HAP-1 (cell line): ENCODE measurements at regions not wholly inside any gene's neighbourhood (a gene's known extent, or its start where the extent isn't known, plus 50 kb on each side); places are given as distances from the start of the nearest gene placed in this dataset.
"Not testable (repeated sequence)": the region's sequence is repeated elsewhere in the genome, so short reads cannot be mapped to it uniquely, and the experiment has no call there.

Experiments
- DNase-seq, 2 experiments: peaks; one replicate each; pipeline ENCODE4 v3.0.0-alpha.2; 2016 to 2020; ENCODE audit warnings: low spot score in 2 of 2
- H3K27me3 ChIP-seq: fragments of 250-450 bp; sonication (Bioruptor Pico); 2 replicates; pipeline ENCODE4 v1.5.1; 2020; ENCODE audit warnings: low read depth, mild to moderate bottlenecking, moderate library complexity
- H3K36me3 ChIP-seq: fragments of 250-450 bp; sonication (Bioruptor Pico); replicated peaks from 2 replicates; pipeline ENCODE4 v1.5.1; 2020; ENCODE audit warnings: mild to moderate bottlenecking
- H3K4me1 ChIP-seq: fragments of 250-450 bp; sonication (Bioruptor Pico); 2 replicates; pipeline ENCODE4 v1.5.1; 2020; ENCODE audit warnings: mild to moderate bottlenecking
- H3K4me3 ChIP-seq: fragments of 250-450 bp; sonication (Bioruptor Pico); 2 replicates; pipeline ENCODE4 v1.5.1; 2020; ENCODE audit warnings: mild to moderate bottlenecking, moderate library complexity
- H3K9me3 ChIP-seq: fragments of 250-450 bp; sonication (Bioruptor Pico); 2 replicates; pipeline ENCODE4 v1.5.1; 2020; ENCODE audit warnings: mild to moderate bottlenecking, moderate library complexity
- in situ Hi-C: fragments of 300-500 bp; cut with MboI; formaldehyde crosslinking; loops from 3 replicates; pipeline ENCODE4 v1.14.3; 2020; ENCODE audit warnings: low sequenced_read_pairs, inconsistent platforms, mixed read lengths

DNA sequence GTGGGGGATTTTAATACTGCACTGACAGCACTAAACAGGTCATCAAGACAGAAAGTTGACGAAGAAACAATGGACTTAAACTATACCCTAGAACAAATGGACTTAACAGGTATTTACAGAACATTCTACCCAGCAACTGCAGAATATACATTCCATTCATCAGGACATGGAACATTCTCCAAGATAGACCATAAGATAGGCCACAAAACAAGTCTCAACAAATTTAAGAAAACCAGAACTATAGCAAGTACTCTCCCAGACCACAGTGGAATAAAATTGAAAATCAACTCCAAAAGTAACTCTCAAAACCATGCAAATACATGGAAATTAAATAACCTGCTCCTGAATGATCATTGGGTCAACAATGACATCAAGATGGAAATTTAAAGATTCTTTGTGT, 218.3 kb downstream of the SYK start:
- H3K36me3 ChIP-seq, in situ Hi-C loops, H3K9me3 ChIP-seq, H3K4me1 ChIP-seq, H3K27me3 ChIP-seq, DNase-seq, H3K4me3 ChIP-seq: not testable (repeated sequence)

DNA sequence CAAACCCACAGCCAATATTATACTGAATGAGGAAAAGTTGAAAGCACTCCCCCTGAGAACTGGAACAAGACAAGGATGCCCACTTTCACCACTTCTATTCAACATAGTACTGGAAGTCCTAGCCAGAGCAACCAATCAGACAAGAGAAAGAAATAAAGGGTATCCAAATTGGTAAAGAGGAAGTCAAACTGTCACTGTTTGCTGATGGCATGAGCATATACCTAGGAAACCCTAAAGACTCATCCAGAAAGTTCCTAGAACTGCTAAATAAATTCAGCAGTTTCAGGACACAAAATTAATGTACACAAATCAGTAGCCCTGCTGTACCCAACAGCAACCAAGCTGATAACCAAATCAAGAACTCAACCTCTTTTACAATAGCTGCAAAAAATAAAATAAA, 220.0 kb downstream of the SYK start:
- H3K4me3 ChIP-seq, H3K9me3 ChIP-seq, in situ Hi-C loops, H3K36me3 ChIP-seq, H3K4me1 ChIP-seq, DNase-seq, H3K27me3 ChIP-seq: not testable (repeated sequence)

DNA sequence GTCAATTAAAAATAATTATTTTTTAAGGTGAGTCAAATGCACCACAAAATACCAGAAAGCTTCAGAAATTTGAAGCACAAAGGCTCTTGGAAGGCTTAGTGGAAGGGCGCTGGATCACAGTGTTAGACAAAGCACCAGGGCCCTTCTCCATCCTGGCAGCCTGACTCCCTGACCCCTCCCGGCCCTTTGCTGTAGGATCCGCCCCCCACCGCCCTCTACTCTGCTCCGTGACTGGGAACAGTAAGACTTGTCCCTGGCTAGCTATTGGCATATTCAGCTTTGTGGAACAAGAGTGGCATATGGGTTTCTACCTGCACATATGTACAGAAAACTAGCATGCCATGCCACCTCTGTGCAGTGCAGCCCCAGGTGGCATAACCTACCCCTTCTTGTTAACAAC, 222.1 kb downstream of the SYK start:
- Histone ChIP-seq H3K9me3 (no peaks in the 10 kb centered on the region), H3K4me1 (no peaks in the 10 kb centered on the region), H3K36me3 (no peaks in the 10 kb centered on the region), H3K4me3 (no peak overlapping the region), H3K27me3 (no peaks in the 10 kb centered on the region)
- DNase-seq, result no peak
- in situ Hi-C loops, result no loop called here

DNA sequence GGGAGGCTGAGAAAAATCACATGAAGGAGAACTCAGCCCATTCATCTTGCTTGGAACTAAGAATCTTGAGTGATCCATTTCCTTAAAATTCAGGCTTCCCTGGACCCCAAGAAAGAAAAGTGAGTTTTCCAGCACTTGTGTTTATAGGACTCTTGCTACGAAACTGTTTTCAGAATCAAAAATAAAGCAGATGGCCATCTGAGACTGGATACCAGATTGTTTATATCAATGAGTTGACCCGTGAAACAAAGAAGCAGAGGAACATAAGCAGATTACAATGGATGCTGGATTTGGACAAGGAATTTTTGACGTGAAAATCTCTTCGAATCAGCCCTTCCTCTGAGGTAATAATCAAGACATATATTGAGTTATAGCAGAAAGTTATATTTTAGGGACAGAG, 223.2 kb downstream of the SYK start:
- Histone ChIP-seq H3K4me3 (no peak overlapping the region), H3K27me3 (no peaks in the 10 kb centered on the region), H3K36me3 (no peaks in the 10 kb centered on the region), H3K9me3 (no peaks in the 10 kb centered on the region), H3K4me1 (no peaks in the 10 kb centered on the region)
- in situ Hi-C loops, result no loop called here
- DNase-seq, result no peak

DNA sequence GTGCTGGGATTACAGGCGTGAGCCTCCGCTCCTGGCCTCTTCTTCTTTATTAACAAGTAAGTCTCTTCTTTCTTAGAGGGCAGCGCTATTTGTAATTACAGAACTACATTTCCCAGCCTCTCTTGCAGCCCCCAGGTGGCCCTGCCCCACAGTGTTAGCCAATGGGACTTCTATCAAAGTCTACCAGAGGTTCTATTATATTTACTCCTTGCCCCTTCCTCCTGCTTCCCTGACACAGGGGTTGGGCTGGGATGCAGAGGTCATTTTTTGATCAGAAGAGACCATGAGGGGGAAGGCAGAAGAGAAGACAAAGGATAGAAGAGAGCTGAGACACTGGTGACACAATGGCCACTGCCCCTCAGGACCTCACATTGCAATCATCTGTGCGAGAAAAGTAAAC, 224.2 kb downstream of the SYK start:
- Histone ChIP-seq H3K4me3 (no peak overlapping the region), H3K9me3 (no peaks in the 10 kb centered on the region), H3K36me3 (no peaks in the 10 kb centered on the region), H3K4me1 (no peaks in the 10 kb centered on the region), H3K27me3 (no peaks in the 10 kb centered on the region)
- no peak for DNase-seq
- in situ Hi-C loops, result no loop called here

DNA sequence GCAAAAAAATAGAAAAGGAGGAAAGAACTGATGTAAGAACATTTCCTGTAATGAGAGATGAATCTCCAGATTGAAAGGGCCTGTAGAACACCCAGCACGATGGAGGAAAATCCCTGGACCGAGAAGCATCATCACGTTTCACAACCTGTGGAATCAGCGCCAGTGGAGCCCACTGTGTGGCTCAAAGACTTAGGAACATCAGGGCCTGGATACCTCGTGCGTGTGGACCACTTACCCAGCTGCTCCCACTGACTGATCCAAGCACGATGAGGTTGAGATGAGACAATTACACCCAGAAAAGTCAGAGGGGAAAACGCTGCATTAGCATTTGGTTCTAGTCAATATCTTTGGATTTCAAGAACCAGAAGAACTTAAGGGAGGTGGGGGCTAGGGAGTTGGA, 224.6 kb downstream of the SYK start:
- Histone ChIP-seq H3K4me1 (no peaks in the 10 kb centered on the region), H3K4me3 (no peak overlapping the region), H3K36me3 (no peaks in the 10 kb centered on the region), H3K27me3 (no peaks in the 10 kb centered on the region), H3K9me3 (no peaks in the 10 kb centered on the region)
- no peak for DNase-seq
- in situ Hi-C loops, result no loop called here

DNA sequence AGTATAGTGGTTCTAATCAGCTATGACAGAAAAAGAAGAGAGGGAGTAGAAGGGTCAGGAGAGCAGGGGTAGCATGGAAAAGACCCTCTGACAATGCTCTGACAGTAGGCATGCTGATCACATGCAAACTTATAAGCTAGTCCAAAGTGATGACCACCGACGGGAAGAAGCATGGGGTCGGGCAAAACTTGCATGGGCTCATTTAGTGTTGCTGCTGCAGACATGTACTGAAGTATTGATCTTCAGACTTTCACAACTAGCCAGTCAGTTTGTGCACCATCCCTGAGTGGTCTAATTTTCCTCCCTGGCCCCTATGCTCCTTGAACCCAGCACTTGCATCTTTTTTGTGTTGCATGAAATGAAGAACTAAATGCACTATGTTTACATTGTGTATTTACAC, 225.4 kb downstream of the SYK start:
- Histone ChIP-seq H3K4me3 (no peak overlapping the region), H3K36me3 (no peaks in the 10 kb centered on the region), H3K27me3 (no peaks in the 10 kb centered on the region), H3K9me3 (no peaks in the 10 kb centered on the region), H3K4me1 (no peaks in the 10 kb centered on the region)
- DNase-seq, result no peak
- in situ Hi-C loops, result no loop called here

GRCh38 chr9:91028166-91028827, 226.7 kb downstream of the SYK start:
- no peak for DNase-seq
- H3K27me3 ChIP-seq, result no peaks in the 10 kb centered on the region

DNA sequence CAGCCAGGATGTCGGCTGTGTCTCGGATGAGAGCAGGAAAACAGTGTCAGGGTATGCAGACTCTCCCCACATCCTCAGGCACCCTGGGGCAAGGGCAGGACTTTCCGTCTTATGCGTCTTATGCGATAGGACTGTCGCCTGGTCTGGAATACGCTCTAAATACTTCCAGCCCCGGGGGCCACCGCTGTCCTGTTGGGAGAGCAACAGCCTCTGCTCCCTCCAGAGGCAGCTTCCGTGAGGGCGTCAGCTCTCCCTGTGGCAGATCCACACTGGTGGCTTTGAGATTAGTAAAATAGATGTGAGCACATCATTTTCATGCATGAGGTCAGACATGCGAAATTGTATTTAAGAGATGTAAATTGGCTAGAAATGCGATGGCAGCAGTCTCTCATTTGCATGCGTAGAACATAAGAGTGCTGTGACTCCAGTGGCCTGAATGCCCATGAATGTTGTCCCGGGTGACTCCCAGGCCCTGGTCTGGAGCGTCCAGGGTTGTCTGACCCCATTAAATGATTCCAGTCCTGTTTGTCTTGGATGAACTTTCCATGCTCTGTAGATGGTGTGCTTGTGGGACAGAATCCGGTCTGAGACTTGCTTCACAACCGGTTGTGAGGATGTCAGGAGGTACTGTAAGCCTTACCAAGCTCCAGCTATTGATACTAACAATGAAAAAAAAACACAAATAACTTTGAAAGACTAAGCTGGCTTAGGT, 228.2 kb downstream of the SYK start:
- Histone ChIP-seq H3K27me3 (no peaks in the 10 kb centered on the region), H3K9me3 (no peaks in the 10 kb centered on the region), H3K4me3 (no peak overlapping the region), H3K4me1 (no peaks in the 10 kb centered on the region), H3K36me3 (no peaks in the 10 kb centered on the region)
- no peak for DNase-seq
- in situ Hi-C loops, result no loop called here

More at GRCh38 chr9:91028166-91028827, 226.7 kb downstream of the SYK start:
- Histone ChIP-seq H3K36me3 (no peaks in the 10 kb centered on the region), H3K4me3 (no peak overlapping the region), H3K4me1 (no peaks in the 10 kb centered on the region), H3K9me3 (no peaks in the 10 kb centered on the region)
- in situ Hi-C loops, result no loop called here

DNA sequence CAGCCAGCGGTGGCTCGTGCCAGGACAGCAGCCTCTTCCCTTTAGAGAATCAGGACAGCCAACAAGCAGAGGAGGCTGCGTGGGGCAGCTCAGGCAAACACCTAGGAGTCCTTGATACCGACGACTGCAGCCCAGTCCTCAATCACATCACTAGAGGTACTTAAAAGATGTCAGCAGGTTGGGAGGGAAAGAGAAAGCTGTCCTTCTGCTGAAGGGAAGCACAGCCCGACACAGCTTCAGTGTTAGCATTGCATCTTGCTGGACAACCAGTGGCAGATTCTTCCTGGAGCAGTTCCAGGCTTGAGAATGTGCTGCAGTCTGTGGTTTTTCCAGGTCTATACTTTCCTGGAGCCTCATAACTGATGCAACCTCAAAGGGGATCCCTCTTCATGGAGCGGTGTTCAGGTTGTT, 230.5 kb downstream of the SYK start:
- DNase-seq, result no peak
- Histone ChIP-seq H3K36me3 (no peaks in the 10 kb centered on the region), H3K4me3 (no peak overlapping the region), H3K4me1 (no peaks in the 10 kb centered on the region), H3K27me3 (no peaks in the 10 kb centered on the region), H3K9me3 (no peaks in the 10 kb centered on the region)
- in situ Hi-C loops, result no loop called here

- in situ Hi-C loops, result no loop called here
- DNase-seq, result no peak
- Histone ChIP-seq H3K36me3 (no peaks in the 10 kb centered on the region), H3K4me1 (no peaks in the 10 kb centered on the region), H3K9me3 (no peaks in the 10 kb centered on the region), H3K4me3 (no peak overlapping the region), H3K27me3 (no peaks in the 10 kb centered on the region)
These were observed 231.7 kb downstream of the SYK start for GRCh38 chr9:91033270-91033669.

DNA sequence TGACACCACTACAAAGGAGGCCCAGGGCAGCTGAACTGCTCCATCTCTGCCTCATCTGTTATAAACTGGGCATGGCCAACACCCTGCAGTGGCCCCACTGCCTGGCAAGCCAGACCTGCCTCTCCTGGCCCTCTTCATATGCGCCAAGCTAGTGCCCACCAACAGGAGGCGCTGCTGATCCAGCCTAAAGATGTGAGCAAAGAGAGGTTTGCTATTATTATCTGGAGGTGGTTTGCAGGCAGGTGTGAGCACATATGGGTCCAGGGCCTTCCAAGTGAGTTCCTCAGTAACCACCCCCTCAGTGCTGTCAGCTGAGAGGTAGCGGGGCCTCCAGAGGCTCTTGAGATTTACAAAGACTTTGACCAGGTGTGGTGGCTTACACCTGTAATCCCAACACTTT, 232.2 kb downstream of the SYK start:
- DNase-seq, result peak in 1 of 2 experiments; percentile 41
- no peaks in the 10 kb centered on the region for H3K9me3 ChIP-seq
- in situ Hi-C loops, result no loop called here
- no peaks in the 10 kb centered on the region for H3K4me1 ChIP-seq
- no peak overlapping the region for H3K4me3 ChIP-seq
- H3K36me3 ChIP-seq, result no peaks in the 10 kb centered on the region
- no peaks in the 10 kb centered on the region for H3K27me3 ChIP-seq

GRCh38 chr9:91034521-91034920, 232.9 kb downstream of the SYK start:
- in situ Hi-C loops, result no loop called here
- H3K4me1 ChIP-seq, result no peaks in the 10 kb centered on the region
- no peak for DNase-seq

DNA sequence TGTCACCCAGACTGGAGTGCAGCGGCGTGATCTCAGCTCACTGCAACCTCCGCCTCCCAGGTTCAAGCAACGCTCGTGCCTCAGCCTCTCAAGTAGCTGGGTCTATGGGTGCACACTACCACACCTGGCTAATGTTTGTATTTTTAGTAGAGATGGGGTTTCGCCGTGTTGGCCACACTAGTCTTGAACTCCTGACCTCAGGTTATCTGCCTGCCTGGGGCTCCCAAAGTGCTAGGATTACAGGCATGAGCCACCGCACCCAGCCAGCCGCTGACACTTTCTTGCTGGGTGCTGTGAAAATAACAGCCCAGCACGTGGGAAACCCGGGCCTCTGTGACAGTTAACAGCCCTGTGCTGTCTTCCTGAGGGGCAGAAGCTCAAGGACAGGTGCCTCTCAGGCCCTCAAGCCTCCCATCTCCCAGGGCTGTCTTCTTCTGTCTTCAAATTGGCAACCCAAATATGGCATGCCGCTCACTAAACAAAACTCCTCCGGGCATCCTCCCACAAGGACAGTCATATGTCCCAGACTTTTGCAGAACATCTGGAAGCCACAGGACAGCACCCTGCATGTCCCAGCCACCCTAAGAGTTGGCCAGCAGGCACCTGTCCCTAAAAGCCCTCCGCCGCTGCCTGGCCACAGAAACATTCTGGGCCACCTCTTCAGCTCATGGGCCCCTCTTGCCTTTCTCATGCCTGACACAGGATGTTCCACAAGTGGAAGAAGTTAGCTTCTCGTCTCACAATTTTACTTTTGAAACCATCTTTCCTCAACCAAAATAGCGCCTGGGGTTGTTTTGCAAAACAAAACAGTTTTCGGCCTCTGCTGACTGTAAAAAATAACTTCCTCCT, 233.6 kb downstream of the SYK start:
- Histone ChIP-seq H3K9me3 (no peaks in the 10 kb centered on the region), H3K36me3 (no peaks in the 10 kb centered on the region), H3K4me3 (no peak overlapping the region), H3K27me3 (no peaks in the 10 kb centered on the region), H3K4me1 (no peaks in the 10 kb centered on the region)
- in situ Hi-C loops, result no loop called here
- DNase-seq, result no peak

More at GRCh38 chr9:91034521-91034920, 232.9 kb downstream of the SYK start:
- Histone ChIP-seq H3K36me3 (no peaks in the 10 kb centered on the region), H3K4me3 (no peak overlapping the region), H3K9me3 (no peaks in the 10 kb centered on the region), H3K27me3 (no peaks in the 10 kb centered on the region)
